ENCODE measurements at regions not wholly inside any gene's neighbourhood (a gene's known extent, or its start where the extent isn't known, plus 50 kb on each side); places are given as distances from the start of the nearest gene placed in this dataset.

- TF ChIP-seq, protein P1, sequence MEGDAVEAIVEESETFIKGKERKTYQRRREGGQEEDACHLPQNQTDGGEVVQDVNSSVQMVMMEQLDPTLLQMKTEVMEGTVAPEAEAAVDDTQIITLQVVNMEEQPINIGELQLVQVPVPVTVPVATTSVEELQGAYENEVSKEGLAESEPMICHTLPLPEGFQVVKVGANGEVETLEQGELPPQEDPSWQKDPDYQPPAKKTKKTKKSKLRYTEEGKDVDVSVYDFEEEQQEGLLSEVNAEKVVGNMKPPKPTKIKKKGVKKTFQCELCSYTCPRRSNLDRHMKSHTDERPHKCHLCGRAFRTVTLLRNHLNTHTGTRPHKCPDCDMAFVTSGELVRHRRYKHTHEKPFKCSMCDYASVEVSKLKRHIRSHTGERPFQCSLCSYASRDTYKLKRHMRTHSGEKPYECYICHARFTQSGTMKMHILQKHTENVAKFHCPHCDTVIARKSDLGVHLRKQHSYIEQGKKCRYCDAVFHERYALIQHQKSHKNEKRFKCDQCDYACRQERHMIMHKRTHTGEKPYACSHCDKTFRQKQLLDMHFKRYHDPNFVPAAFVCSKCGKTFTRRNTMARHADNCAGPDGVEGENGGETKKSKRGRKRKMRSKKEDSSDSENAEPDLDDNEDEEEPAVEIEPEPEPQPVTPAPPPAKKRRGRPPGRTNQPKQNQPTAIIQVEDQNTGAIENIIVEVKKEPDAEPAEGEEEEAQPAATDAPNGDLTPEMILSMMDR (IDR thresholded peaks at IDR 0.05): no peak
- no peak for TF ChIP-seq POLR2A (IDR thresholded peaks at IDR 0.05)
- H3K36me3 ChIP-seq: no peaks in the 10 kb centered on the region
These were observed 123.9 kb upstream of the FRMD4A start for GRCh38 chr10:14454629-14455028.

GRCh38 chr10:14454206-14454605, 123.5 kb upstream of the FRMD4A start:
- no peaks in the 10 kb centered on the region for H3K27me3 ChIP-seq
- TF ChIP-seq, protein P1 (IDR thresholded peaks at IDR 0.05): no peak
- TF ChIP-seq POLR2A (IDR thresholded peaks at IDR 0.05): no peak
- no peak for DNase-seq
- no peaks in the 10 kb centered on the region for H3K4me1 ChIP-seq
- H3K36me3 ChIP-seq: no peaks in the 10 kb centered on the region
- no peak overlapping the region for H3K4me3 ChIP-seq
- no peaks in the 10 kb centered on the region for H3K9me3 ChIP-seq
- H3K27ac ChIP-seq: no peak overlapping the region

More at GRCh38 chr10:14454629-14455028, 123.9 kb upstream of the FRMD4A start:
- no peak overlapping the region for H3K4me3 ChIP-seq
- H3K9me3 ChIP-seq: no peaks in the 10 kb centered on the region
- no peaks in the 10 kb centered on the region for H3K4me1 ChIP-seq
- DNase-seq: no peak
- H3K27me3 ChIP-seq: no peaks in the 10 kb centered on the region
- no peak overlapping the region for H3K27ac ChIP-seq

DNA sequence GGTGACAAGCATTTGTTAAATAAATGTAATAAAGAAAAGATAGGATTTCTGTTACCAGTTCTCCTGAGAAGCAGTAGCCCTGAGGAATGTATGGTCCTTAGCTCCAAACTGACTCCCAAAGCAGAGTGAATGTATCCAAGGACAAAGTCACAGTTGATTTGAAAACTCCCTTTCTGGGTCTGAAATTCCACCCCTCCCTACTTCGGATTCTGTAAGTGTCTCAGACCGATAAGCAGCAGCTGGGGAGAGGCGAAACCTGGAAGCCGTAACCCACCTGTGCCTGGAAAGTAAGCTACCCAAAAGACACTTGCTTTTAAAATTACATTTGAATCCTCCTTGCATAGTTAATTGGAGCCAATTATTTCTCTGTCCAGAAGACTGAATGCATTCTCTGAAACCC, 122.9 kb upstream of the FRMD4A start:
- H3K4me1 ChIP-seq: no peaks in the 10 kb centered on the region
- no peaks in the 10 kb centered on the region for H3K27me3 ChIP-seq
- H3K27ac ChIP-seq: no peak overlapping the region
- DNase-seq: no peak
- TF ChIP-seq POLR2A (IDR thresholded peaks at IDR 0.05): no peak
- TF ChIP-seq, protein P1 (IDR thresholded peaks at IDR 0.05): no peak
- no peaks in the 10 kb centered on the region for H3K36me3 ChIP-seq
- H3K9me3 ChIP-seq: no peaks in the 10 kb centered on the region
- no peak overlapping the region for H3K4me3 ChIP-seq

GRCh38 chr10:14451341-14451740, 120.6 kb upstream of the FRMD4A start:
- no peak overlapping the region for H3K4me3 ChIP-seq
- H3K27me3 ChIP-seq: no peaks in the 10 kb centered on the region
- TF ChIP-seq, protein P1 (IDR thresholded peaks at IDR 0.05): no peak
- no peak for TF ChIP-seq POLR2A (IDR thresholded peaks at IDR 0.05)
- no peaks in the 10 kb centered on the region for H3K4me1 ChIP-seq
- no peak for DNase-seq
- no peaks in the 10 kb centered on the region for H3K9me3 ChIP-seq
- no peak overlapping the region for H3K27ac ChIP-seq
- H3K36me3 ChIP-seq: no peaks in the 10 kb centered on the region

DNA sequence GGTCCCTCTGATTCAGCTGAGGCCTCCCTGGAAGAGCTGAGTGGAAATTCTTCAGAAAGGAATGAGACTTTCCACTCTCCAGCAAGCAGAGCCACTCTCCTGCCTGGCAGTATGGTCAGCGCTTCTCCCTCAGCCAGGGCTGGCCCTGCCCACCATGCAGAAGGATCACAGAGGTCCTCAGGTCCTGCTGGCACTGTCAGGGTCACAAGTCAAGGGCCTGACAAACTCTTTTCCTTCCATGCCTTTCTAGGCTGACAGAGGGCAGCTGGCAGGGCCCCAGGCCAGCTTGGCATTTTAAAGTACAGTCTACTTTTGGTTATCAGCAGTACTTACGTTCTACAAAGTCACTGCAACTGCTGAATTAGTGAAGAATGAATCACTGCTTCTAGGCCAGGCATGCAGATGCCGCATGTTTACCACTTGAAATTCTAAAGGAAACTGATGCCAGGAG, 119.3 kb upstream of the FRMD4A start:
- no peaks in the 10 kb centered on the region for H3K9me3 ChIP-seq
- no peak overlapping the region for H3K4me3 ChIP-seq
- H3K4me1 ChIP-seq: no peaks in the 10 kb centered on the region
- no peaks in the 10 kb centered on the region for H3K27me3 ChIP-seq
- H3K27ac ChIP-seq: peak overlapping the region in 1 of 4 donors; percentile 38
- no peak for TF ChIP-seq POLR2A (IDR thresholded peaks at IDR 0.05)
- TF ChIP-seq, protein P1 (IDR thresholded peaks at IDR 0.05): no peak
- DNase-seq: no peak
- H3K36me3 ChIP-seq: no peaks in the 10 kb centered on the region

DNA sequence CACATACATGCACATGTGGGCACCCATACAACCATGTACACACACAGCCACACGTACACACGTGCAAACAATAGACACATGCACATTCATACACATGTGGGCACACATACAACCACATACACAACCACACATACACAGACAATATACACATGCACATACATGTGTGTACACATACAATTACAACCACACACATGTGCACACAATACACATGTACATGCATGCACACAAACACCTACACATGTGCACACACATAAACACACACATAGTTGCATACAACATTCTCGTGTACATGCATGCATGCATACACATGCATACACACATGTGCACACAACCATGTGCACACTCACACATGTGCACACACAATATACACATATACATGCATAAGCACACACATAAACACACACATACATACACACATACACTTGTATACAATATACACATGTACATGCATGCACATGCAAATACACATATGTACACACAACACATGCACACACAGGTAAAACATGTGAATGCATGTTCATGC, 118.6 kb upstream of the FRMD4A start:
- TF ChIP-seq, protein P1 (IDR thresholded peaks at IDR 0.05): no peak
- no peak for TF ChIP-seq POLR2A (IDR thresholded peaks at IDR 0.05)
- Histone ChIP-seq H3K4me3 (no peak overlapping the region), H3K9me3 (no peaks in the 10 kb centered on the region), H3K27ac (no peak overlapping the region), H3K36me3 (no peaks in the 10 kb centered on the region), H3K27me3 (no peaks in the 10 kb centered on the region), H3K4me1 (no peaks in the 10 kb centered on the region)
- no peak for DNase-seq
